ENCODE measurements at regions not wholly inside any gene's neighbourhood (a gene's known extent, or its start where the extent isn't known, plus 50 kb on each side); places are given as distances from the start of the nearest gene placed in this dataset.
A peak's percentile ranks its signal among the peaks of the same experiment; 100 is the strongest.

GRCh38 chr5:54886866-54887265 is 98.5 kb downstream of the ESM1 start:
- no peak for ATAC-seq (ENCODE audit: low FRiP score in 2 of 2)
- H3K4me1 ChIP-seq = peaks cover 5 to 13% (median 11%) of the 10 kb centered on the region in 4 donors
- no peak for TF ChIP-seq CTCF (IDR thresholded peaks at IDR 0.05)
- no peak for TF ChIP-seq EP300 (IDR thresholded peaks at IDR 0.05)
- no peak for TF ChIP-seq POLR2AphosphoS5 (IDR thresholded peaks at IDR 0.05)
- TF ChIP-seq POLR2A (IDR thresholded peaks at IDR 0.05) = no peak
- no peaks in the 10 kb centered on the region for H3K36me3 ChIP-seq
- peaks cover 0 to 14% (median 7%) of the 10 kb centered on the region in 4 donors for H3K27me3 ChIP-seq
- no peak overlapping the region for H3K4me3 ChIP-seq
- WGBS, 2 donors = 84 to 91% methylated on average over 1 of the region's 1 CpG
- no peak overlapping the region for H3K27ac ChIP-seq
- no peaks in the 10 kb centered on the region for H3K9me3 ChIP-seq
- no peak for DNase-seq

GRCh38 chr5:54885636-54886035 is 99.8 kb downstream of the ESM1 start:
- no peaks in the 10 kb centered on the region for H3K9me3 ChIP-seq
- no peak overlapping the region for H3K27ac ChIP-seq
- no peak for TF ChIP-seq POLR2A (IDR thresholded peaks at IDR 0.05)
- no peak for TF ChIP-seq CTCF (IDR thresholded peaks at IDR 0.05)
- no peak for TF ChIP-seq EP300 (IDR thresholded peaks at IDR 0.05)
- TF ChIP-seq POLR2AphosphoS5 (IDR thresholded peaks at IDR 0.05) = no peak
- no peaks in the 10 kb centered on the region for H3K36me3 ChIP-seq
- WGBS, 2 donors = 98 to 100% methylated on average over 2 to 3 of the region's 3 CpGs
- DNase-seq (no peak), ATAC-seq (ENCODE audit: low FRiP score in 2 of 2) (no peak)
- peaks cover 0 to 14% (median 7%) of the 10 kb centered on the region in 4 donors for H3K27me3 ChIP-seq
- no peak overlapping the region for H3K4me3 ChIP-seq
- peaks cover 5 to 13% (median 11%) of the 10 kb centered on the region in 4 donors for H3K4me1 ChIP-seq

GRCh38 chr5:54884195-54884536 is 101.2 kb downstream of the ESM1 start:
- TF ChIP-seq POLR2AphosphoS5 (IDR thresholded peaks at IDR 0.05) = no peak
- TF ChIP-seq CTCF (IDR thresholded peaks at IDR 0.05) = no peak
- no peak for TF ChIP-seq POLR2A (IDR thresholded peaks at IDR 0.05)
- TF ChIP-seq EP300 (IDR thresholded peaks at IDR 0.05) = no peak
- H3K27me3 ChIP-seq = peaks cover 0 to 14% (median 7%) of the 10 kb centered on the region in 4 donors
- ATAC-seq (ENCODE audit: low FRiP score in 2 of 2) = no peak
- no peaks in the 10 kb centered on the region for H3K36me3 ChIP-seq
- DNase-seq = no peak
- peak overlapping the region in 3 of 4 donors; percentile 40 to 53 (median 50) for H3K4me3 ChIP-seq
- H3K27ac ChIP-seq = no peak overlapping the region
- WGBS, 2 donors = 56 to 58% methylated on average over 11 to 13 of the region's 18 CpGs
- no peaks in the 10 kb centered on the region for H3K9me3 ChIP-seq
- peaks cover 5 to 13% (median 11%) of the 10 kb centered on the region in 4 donors for H3K4me1 ChIP-seq

GRCh38 chr5:54883374-54884194 is 101.8 kb downstream of the ESM1 start:
- H3K4me1 ChIP-seq = peaks cover 5 to 13% (median 11%) of the 10 kb centered on the region in 4 donors
- no peak overlapping the region for H3K27ac ChIP-seq
- H3K27me3 ChIP-seq = peaks cover 0 to 14% (median 7%) of the 10 kb centered on the region in 4 donors
- no peak for TF ChIP-seq POLR2A (IDR thresholded peaks at IDR 0.05)
- TF ChIP-seq POLR2AphosphoS5 (IDR thresholded peaks at IDR 0.05) = no peak
- TF ChIP-seq EP300 (IDR thresholded peaks at IDR 0.05) = no peak
- TF ChIP-seq CTCF (IDR thresholded peaks at IDR 0.05) = no peak
- DNase-seq (peak in 1 of 2 donors; percentile 86), ATAC-seq (ENCODE audit: low FRiP score in 2 of 2) (peak; percentile 28 to 81)
- 9 to 10% methylated on average over 30 to 35 of the region's 75 CpGs for WGBS, 2 donors
- H3K36me3 ChIP-seq = no peaks in the 10 kb centered on the region
- no peaks in the 10 kb centered on the region for H3K9me3 ChIP-seq
- peak overlapping the region; percentile 9 to 53 (median 45) for H3K4me3 ChIP-seq
